SU-DHL-6 (cell line): ENCODE measurements at regions not wholly inside any gene's neighbourhood (a gene's known extent, or its start where the extent isn't known, plus 50 kb on each side); places are given as distances from the start of the nearest gene placed in this dataset.

Experiments used
- H2AFZ ChIP-seq: fragments of 200-600 bp; sonication (generic); 2 replicates; pipeline ENCODE4 v1.6.1; 2014; ENCODE audit warnings: low read depth, mild to moderate bottlenecking, moderate library complexity, mixed read lengths, antibody characterized with exemption, low read length; ENCODE audit not compliant: severe bottlenecking
- H3F3A ChIP-seq: fragments of 200-600 bp; shearing (Covaris generic); 2 replicates; pipeline ENCODE4 v1.6.0; 2016; ENCODE audit warnings: antibody characterized with exemption, mild to moderate bottlenecking; ENCODE audit not compliant: insufficient read depth
- H3K27ac ChIP-seq: fragments of 200-600 bp; sonication (generic); 2 replicates; pipeline ENCODE4 v1.5.1; 2016; ENCODE audit warnings: low read depth, mild to moderate bottlenecking, low read length, moderate library complexity, mixed read lengths
- H3K27me3 ChIP-seq: fragments of 200-600 bp; sonication (generic), shearing (Covaris generic); 2 replicates; pipeline ENCODE4 v1.6.0; 2014; ENCODE audit warnings: mild to moderate bottlenecking, low read length
- H3K36me3 ChIP-seq: fragments of 200-600 bp; sonication (generic); 2 replicates; pipeline ENCODE4 v1.6.1; 2014; ENCODE audit warnings: mild to moderate bottlenecking, low read length, mixed read lengths
- H3K4me2 ChIP-seq: fragments of 300-600, 200-600 bp; shearing (Covaris generic), sonication (generic); 2 replicates; pipeline ENCODE4 v1.6.0; 2014; ENCODE audit warnings: low read length, low read depth, mild to moderate bottlenecking; ENCODE audit not compliant: poor library complexity, severe bottlenecking
- H3K4me3 ChIP-seq: fragments of 200-600 bp; sonication (generic); 2 replicates; pipeline ENCODE4 v1.5.1; 2014; ENCODE audit warnings: antibody characterized with exemption, low read length, mild to moderate bottlenecking, mixed read lengths; ENCODE audit not compliant: insufficient read depth, poor library complexity, severe bottlenecking
- H3K79me2 ChIP-seq: fragments of 200-600 bp; sonication (generic); 2 replicates; pipeline ENCODE4 v1.6.1; 2014; ENCODE audit warnings: mild to moderate bottlenecking, low read length, moderate library complexity; ENCODE audit not compliant: insufficient read depth
- H3K9ac ChIP-seq: fragments of 200-600 bp; sonication (generic); 2 replicates; pipeline ENCODE4 v1.7.0; 2014; ENCODE audit warnings: mild to moderate bottlenecking, low read length
- H3K9me2 ChIP-seq: fragments of 200-600 bp; sonication (generic); replicated peaks from 2 replicates; pipeline ENCODE4 v1.6.1; 2014; ENCODE audit warnings: low read length; ENCODE audit not compliant: insufficient read depth
- H3K9me3 ChIP-seq: fragments of 200-600 bp; sonication (generic); 2 replicates; pipeline ENCODE4 v1.6.1; 2014; ENCODE audit warnings: low read length, mixed read lengths; ENCODE audit not compliant: insufficient read depth
- H4K20me1 ChIP-seq: fragments of 200-600 bp; sonication (generic); 2 replicates; pipeline ENCODE4 v1.6.1; 2014; ENCODE audit warnings: low read depth, mild to moderate bottlenecking, antibody characterized with exemption, low read length, moderate library complexity, mixed read lengths
- EZH2phosphoT487 ChIP-seq: fragments of 200-600 bp; sonication (generic), shearing (Covaris generic); conservative IDR thresholded peaks from 2 replicates; pipeline ENCODE4 v1.6.1; 2018; ENCODE audit warnings: mild to moderate bottlenecking, antibody characterized with exemption, low read length, moderate library complexity, mixed read lengths
- TF ChIP-seq, protein P1 (sequence below): fragments of 200-600 bp; sonication (generic); IDR thresholded peaks from one replicate; pipeline ENCODE4 v1.5.1; 2017; ENCODE audit warnings: antibody characterized with exemption, mild to moderate bottlenecking, low read length, moderate library complexity; ENCODE audit not compliant: insufficient read depth, poor library complexity, severe bottlenecking

DNA sequence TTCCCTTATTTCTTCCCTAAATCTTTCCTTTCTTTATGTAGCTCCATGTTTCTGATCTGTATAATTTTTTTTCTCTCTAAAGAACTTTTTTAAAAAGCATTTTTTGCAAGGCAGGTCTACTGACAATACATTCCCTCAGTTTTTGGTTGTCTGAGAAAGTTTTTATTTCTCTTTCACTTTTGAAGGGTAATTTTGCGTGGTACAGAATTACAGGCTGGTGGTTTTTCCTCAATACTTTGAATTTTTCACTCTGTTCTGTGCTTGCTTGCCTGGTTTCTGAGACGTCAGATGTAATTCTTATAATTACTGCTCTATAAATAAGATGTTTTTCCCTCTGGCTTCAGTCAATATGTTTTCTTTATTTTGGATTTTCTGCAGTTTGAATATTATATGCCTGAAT, 205.4 kb upstream of the VSTM2A start:
- no peak overlapping the region for H3K27ac ChIP-seq
- H3K9ac ChIP-seq, result no peak overlapping the region
- H3K4me3 ChIP-seq, result no peak overlapping the region
- H3K9me3 ChIP-seq, result no peaks in the 10 kb centered on the region
- H3K4me2 ChIP-seq, result no peak overlapping the region
- no peak overlapping the region for H2AFZ ChIP-seq
- no peaks in the 10 kb centered on the region for H3K36me3 ChIP-seq
- no peaks in the 10 kb centered on the region for H3F3A ChIP-seq
- H3K9me2 ChIP-seq, result no peaks in the 10 kb centered on the region
- no peaks in the 10 kb centered on the region for H4K20me1 ChIP-seq
- H3K79me2 ChIP-seq, result no peaks in the 10 kb centered on the region
- no peak for TF ChIP-seq EZH2phosphoT487
- TF ChIP-seq, protein P1, sequence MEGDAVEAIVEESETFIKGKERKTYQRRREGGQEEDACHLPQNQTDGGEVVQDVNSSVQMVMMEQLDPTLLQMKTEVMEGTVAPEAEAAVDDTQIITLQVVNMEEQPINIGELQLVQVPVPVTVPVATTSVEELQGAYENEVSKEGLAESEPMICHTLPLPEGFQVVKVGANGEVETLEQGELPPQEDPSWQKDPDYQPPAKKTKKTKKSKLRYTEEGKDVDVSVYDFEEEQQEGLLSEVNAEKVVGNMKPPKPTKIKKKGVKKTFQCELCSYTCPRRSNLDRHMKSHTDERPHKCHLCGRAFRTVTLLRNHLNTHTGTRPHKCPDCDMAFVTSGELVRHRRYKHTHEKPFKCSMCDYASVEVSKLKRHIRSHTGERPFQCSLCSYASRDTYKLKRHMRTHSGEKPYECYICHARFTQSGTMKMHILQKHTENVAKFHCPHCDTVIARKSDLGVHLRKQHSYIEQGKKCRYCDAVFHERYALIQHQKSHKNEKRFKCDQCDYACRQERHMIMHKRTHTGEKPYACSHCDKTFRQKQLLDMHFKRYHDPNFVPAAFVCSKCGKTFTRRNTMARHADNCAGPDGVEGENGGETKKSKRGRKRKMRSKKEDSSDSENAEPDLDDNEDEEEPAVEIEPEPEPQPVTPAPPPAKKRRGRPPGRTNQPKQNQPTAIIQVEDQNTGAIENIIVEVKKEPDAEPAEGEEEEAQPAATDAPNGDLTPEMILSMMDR, result no peak
- H3K27me3 ChIP-seq, result no peaks in the 10 kb centered on the region

DNA sequence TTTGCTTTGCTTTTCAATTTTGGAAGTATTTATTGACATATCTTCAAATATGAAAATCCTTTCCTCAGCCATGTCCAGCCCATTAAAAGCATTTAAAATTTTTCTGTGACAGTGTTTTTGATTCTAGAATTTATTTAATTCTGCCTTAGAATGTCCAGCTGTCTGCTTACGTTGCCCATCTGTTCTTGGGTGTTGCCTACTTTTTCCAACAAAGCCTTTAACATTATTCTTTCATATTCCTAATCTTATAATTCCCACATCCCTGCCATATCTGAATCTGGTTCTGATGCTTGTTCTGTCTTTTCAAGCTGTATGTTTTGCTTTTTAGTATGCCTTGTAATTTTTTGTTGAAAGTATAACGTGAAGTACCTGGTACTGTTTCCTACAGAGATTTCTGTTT, 204.7 kb upstream of the VSTM2A start:
- Histone ChIP-seq H3K4me2 (no peak overlapping the region), H3K9ac (no peak overlapping the region), H3K4me3 (no peak overlapping the region), H3K27me3 (no peaks in the 10 kb centered on the region), H3K27ac (no peak overlapping the region), H4K20me1 (no peaks in the 10 kb centered on the region), H3K9me3 (no peaks in the 10 kb centered on the region), H3F3A (no peaks in the 10 kb centered on the region), H2AFZ (no peak overlapping the region), H3K9me2 (no peaks in the 10 kb centered on the region), H3K79me2 (no peaks in the 10 kb centered on the region), H3K36me3 (no peaks in the 10 kb centered on the region)
- TF ChIP-seq EZH2phosphoT487, result no peak
- TF ChIP-seq, protein P1, result no peak

DNA sequence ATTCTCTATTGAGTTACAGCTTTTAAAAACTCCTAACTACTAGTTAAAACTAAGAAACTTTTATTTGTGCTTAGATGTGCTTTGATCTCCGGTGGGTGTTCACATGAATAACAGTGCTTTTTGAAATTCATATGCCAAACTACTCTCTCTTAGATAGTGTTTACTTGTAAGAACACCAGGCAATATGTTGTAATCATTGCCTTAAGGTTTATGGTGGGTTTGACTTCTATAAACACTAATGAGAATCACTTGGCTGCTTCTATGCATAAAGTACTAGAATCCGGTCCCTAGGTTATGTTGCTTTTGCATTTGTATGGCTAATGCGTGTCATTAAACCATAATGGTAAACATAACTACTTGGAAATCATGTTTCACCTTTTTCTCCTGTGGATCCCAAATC, 203.9 kb upstream of the VSTM2A start:
- Histone ChIP-seq H3K9me2 (no peaks in the 10 kb centered on the region), H3K36me3 (no peaks in the 10 kb centered on the region), H3K27ac (no peak overlapping the region), H3K4me2 (no peak overlapping the region), H3K27me3 (no peaks in the 10 kb centered on the region), H2AFZ (no peak overlapping the region), H3K4me3 (no peak overlapping the region), H3K79me2 (no peaks in the 10 kb centered on the region), H3K9ac (no peak overlapping the region), H3F3A (no peaks in the 10 kb centered on the region), H3K9me3 (no peaks in the 10 kb centered on the region), H4K20me1 (no peaks in the 10 kb centered on the region)
- TF ChIP-seq, protein P1, result no peak
- no peak for TF ChIP-seq EZH2phosphoT487
